Sigmoid colon (tissue), 6 donors: ENCODE measurements at regions not wholly inside any gene's neighbourhood (a gene's known extent, or its start where the extent isn't known, plus 50 kb on each side); places are given as distances from the start of the nearest gene placed in this dataset.

Experiments
- DNase-seq: peaks from one replicate; pipeline ENCODE4 v3.0.0-alpha.2; 2019
- H3K27ac ChIP-seq, 4 donors: fragments of 200-600 bp; sonication (generic); one replicate each; pipeline ENCODE4 v1.5.1; 2016 to 2019; ENCODE audit warnings: mild to moderate bottlenecking in 1 of 4
- H3K27me3 ChIP-seq, 3 donors: fragments of 200-600 bp; sonication (generic); one replicate each; pipeline ENCODE4 v1.5.1; 2019; ENCODE audit warnings: mild to moderate bottlenecking in 1 of 3
- H3K36me3 ChIP-seq, 4 donors: fragments of 200-600 bp; sonication (generic); one replicate each; pipeline ENCODE4 v1.5.1; 2016 to 2019
- H3K4me1 ChIP-seq, 4 donors: fragments of 200-600 bp; sonication (generic); one replicate each; pipeline ENCODE4 v1.5.1; 2017 to 2019
- H3K4me3 ChIP-seq, 4 donors: fragments of 200-600 bp; sonication (generic); one replicate each; pipeline ENCODE4 v1.5.1; 2017 to 2019; ENCODE audit warnings: mild to moderate bottlenecking in 2 of 4, moderate library complexity in 1 of 4
- H3K9me3 ChIP-seq, 4 donors: fragments of 200-600 bp in 3 of 4; sonication (generic) in 3 of 4; one replicate each; pipeline versions ENCODE4 v1.5.1 to v1.6.1; 2013 to 2019
- CTCF ChIP-seq, 4 experiments: fragments of 450-650 bp in 3 of 4; fragments of 200-600 bp in 1 of 4; IDR thresholded peaks; one replicate each; pipeline ENCODE4 v1.5.1; 2016 to 2019; ENCODE audit warnings: antibody characterized with exemption in 4 of 4, mild to moderate bottlenecking in 3 of 4, moderate library complexity in 2 of 4
- EP300 ChIP-seq, 4 donors: sonication (generic); formaldehyde crosslinking; IDR thresholded peaks; one replicate each; pipeline ENCODE4 v1.6.1; 2017; ENCODE audit warnings: antibody characterized with exemption in 4 of 4
- POLR2A ChIP-seq, 2 donors: fragments of 450-650 bp; IDR thresholded peaks; one replicate each; pipeline ENCODE4 v1.6.1; 2016; ENCODE audit warnings: antibody characterized with exemption in 2 of 2, mild to moderate bottlenecking in 2 of 2, moderate library complexity in 2 of 2
- POLR2AphosphoS5 ChIP-seq, 4 donors: sonication (generic); formaldehyde crosslinking; IDR thresholded peaks; one replicate each; pipeline ENCODE4 v1.6.1; 2017; ENCODE audit warnings: antibody characterized with exemption in 4 of 4
- WGBS, 2 donors: extraction: QIAGEN DNeasy Blood & Tissue Kit; methylation state at CpG; one replicate each; pipeline ENCODE4 v1.1.7; 2013; 5-methylcytosine and 5-hydroxymethylcytosine counted together
- intact Hi-C: fragments of 100-400 bp; cut with DNase I; formaldehyde crosslinking; loops from one replicate; pipeline ENCODE4 v1.15.1; 2023
- donor health status: healthy with polysubstance abuse.
- donor health status: healthy.

DNA sequence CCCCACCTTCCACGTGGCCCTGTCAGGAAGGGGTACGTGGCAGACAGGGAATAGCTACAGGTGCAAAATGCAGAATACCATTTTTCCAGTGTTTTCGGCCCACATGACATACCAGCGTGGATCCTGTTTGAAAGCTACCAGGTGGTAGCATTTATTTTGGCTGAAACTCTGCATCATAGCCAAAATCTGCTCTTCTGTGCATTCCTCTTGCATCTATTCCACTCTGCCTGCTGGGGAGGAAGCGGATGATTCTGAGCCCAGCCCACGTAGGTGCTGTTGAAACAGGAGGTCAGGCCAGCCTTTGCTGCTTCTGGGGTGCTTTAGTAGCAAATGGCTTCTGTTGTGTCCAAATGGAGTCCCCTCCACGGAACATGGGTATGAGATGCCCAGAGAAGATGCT, 670.9 kb upstream of the EEF2KMT start:
- 84 to 89% methylated on average over 7 of the region's 7 CpGs for WGBS, 2 donors
- H3K27ac ChIP-seq = no peak overlapping the region

GRCh38 chr16:5763176-5763575, 665.6 kb upstream of the EEF2KMT start:
- TF ChIP-seq POLR2A (IDR thresholded peaks at IDR 0.05) = no peak
- no peak for TF ChIP-seq EP300 (IDR thresholded peaks at IDR 0.05)
- TF ChIP-seq POLR2AphosphoS5 (IDR thresholded peaks at IDR 0.05) = no peak
- TF ChIP-seq CTCF (IDR thresholded peaks at IDR 0.05) = no peak
- intact Hi-C loops = no loop called here
- H3K4me1 ChIP-seq = no peaks in the 10 kb centered on the region
- no peak overlapping the region for H3K4me3 ChIP-seq
- no peaks in the 10 kb centered on the region for H3K9me3 ChIP-seq
- H3K27ac ChIP-seq = no peak overlapping the region
- H3K36me3 ChIP-seq = no peaks in the 10 kb centered on the region
- no peaks in the 10 kb centered on the region for H3K27me3 ChIP-seq
- no peak for DNase-seq
- WGBS, 2 donors = 75 to 87% methylated on average over 11 of the region's 11 CpGs

More for the DNA sequence above, 670.9 kb upstream of the EEF2KMT start:
- Histone ChIP-seq H3K9me3 (no peaks in the 10 kb centered on the region), H3K4me3 (no peak overlapping the region), H3K4me1 (no peaks in the 10 kb centered on the region), H3K36me3 (no peaks in the 10 kb centered on the region), H3K27me3 (no peaks in the 10 kb centered on the region)
- TF ChIP-seq POLR2AphosphoS5 (IDR thresholded peaks at IDR 0.05) = no peak
- no peak for TF ChIP-seq POLR2A (IDR thresholded peaks at IDR 0.05)
- no peak for TF ChIP-seq CTCF (IDR thresholded peaks at IDR 0.05)
- TF ChIP-seq EP300 (IDR thresholded peaks at IDR 0.05) = no peak
- no peak for DNase-seq
- intact Hi-C loops = no loop called here

DNA sequence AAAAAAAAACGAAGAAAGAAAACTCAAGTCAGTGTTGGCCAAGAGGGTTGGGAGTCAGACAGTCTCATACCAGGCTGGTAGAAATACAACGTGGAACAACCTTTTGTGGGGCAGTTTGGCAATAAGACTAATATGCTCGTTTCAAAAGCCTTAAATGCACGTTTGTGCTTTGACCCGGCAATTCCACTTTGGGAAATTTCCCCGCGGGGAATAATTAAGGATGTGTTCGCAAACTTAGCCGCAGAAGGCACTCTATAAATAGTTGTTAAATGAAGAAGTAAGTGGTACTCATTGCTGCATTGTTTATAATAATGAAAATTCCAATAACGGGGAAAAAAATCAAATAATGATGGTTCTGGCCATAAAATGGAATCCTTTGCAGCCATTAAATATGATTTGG, 664.8 kb upstream of the EEF2KMT start:
- no peak overlapping the region for H3K4me3 ChIP-seq
- DNase-seq = no peak
- intact Hi-C loops = no loop called here
- H3K4me1 ChIP-seq = no peaks in the 10 kb centered on the region
- TF ChIP-seq POLR2A (IDR thresholded peaks at IDR 0.05) (no peak), CTCF (IDR thresholded peaks at IDR 0.05) (no peak), POLR2AphosphoS5 (IDR thresholded peaks at IDR 0.05) (no peak)
- no peaks in the 10 kb centered on the region for H3K36me3 ChIP-seq
- no peaks in the 10 kb centered on the region for H3K27me3 ChIP-seq
- WGBS, 2 donors = 76 to 84% methylated on average over 10 of the region's 10 CpGs
- H3K27ac ChIP-seq = no peak overlapping the region
- H3K9me3 ChIP-seq = no peaks in the 10 kb centered on the region

DNA sequence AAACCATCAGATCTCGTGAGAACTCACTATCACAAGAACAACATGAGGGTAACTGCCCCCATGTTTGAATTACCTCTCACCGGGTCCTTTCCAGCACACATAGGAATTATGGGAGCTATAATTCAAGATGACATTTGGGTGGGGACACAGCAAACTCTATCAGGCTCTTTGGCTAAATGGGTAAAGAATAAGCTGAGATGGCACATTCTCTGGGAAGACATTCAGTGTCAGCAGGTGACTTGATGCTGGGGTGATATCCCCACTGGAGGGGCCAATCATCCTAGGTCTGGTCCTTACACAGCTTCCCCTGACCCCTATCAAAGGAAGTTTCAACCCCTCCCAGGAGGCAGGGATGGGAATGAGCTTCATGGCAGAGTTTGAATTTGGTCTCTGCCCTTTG, 664.0 kb upstream of the EEF2KMT start:
- intact Hi-C loops = no loop called here
- no peak overlapping the region for H3K27ac ChIP-seq
- DNase-seq = no peak
- 59 to 71% methylated on average over 2 of the region's 2 CpGs for WGBS, 2 donors
- H3K36me3 ChIP-seq = no peaks in the 10 kb centered on the region
- no peaks in the 10 kb centered on the region for H3K27me3 ChIP-seq
- no peaks in the 10 kb centered on the region for H3K4me1 ChIP-seq
- no peak overlapping the region for H3K4me3 ChIP-seq
- TF ChIP-seq CTCF (IDR thresholded peaks at IDR 0.05) (no peak), EP300 (IDR thresholded peaks at IDR 0.05) (no peak), POLR2A (IDR thresholded peaks at IDR 0.05) (no peak), POLR2AphosphoS5 (IDR thresholded peaks at IDR 0.05) (no peak)
- H3K9me3 ChIP-seq = no peaks in the 10 kb centered on the region

DNA sequence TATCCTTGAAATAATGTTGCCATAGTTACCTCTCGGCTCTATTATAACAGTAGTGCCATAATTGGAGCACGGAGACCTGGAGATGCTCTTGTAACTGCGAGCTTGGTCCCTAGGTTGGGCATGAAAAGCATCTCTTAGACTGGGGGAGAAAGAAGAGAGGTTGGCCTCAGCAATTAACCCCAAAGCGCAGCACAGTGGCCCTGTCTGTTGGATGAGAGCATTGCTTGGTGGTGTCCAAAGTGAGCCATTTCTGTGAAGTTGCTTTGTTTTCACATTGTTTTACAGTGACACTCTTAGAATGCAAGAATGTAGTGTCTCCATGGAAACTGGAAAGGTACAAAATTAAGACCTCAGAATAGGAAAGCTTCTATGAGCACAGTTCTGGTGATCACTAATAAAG, 660.7 kb upstream of the EEF2KMT start:
- Histone ChIP-seq H3K4me1 (no peaks in the 10 kb centered on the region), H3K27me3 (no peaks in the 10 kb centered on the region), H3K9me3 (no peaks in the 10 kb centered on the region), H3K4me3 (no peak overlapping the region), H3K27ac (no peak overlapping the region), H3K36me3 (no peaks in the 10 kb centered on the region)
- no peak for TF ChIP-seq POLR2A (IDR thresholded peaks at IDR 0.05)
- no peak for TF ChIP-seq POLR2AphosphoS5 (IDR thresholded peaks at IDR 0.05)
- TF ChIP-seq EP300 (IDR thresholded peaks at IDR 0.05) = no peak
- TF ChIP-seq CTCF (IDR thresholded peaks at IDR 0.05) = no peak
- 91 to 92% methylated on average over 4 of the region's 4 CpGs for WGBS, 2 donors
- intact Hi-C loops = no loop called here
- no peak for DNase-seq
